ENCODE measurements at regions not wholly inside any gene's neighbourhood (a gene's known extent, or its start where the extent isn't known, plus 50 kb on each side); places are given as distances from the start of the nearest gene placed in this dataset.

DNA sequence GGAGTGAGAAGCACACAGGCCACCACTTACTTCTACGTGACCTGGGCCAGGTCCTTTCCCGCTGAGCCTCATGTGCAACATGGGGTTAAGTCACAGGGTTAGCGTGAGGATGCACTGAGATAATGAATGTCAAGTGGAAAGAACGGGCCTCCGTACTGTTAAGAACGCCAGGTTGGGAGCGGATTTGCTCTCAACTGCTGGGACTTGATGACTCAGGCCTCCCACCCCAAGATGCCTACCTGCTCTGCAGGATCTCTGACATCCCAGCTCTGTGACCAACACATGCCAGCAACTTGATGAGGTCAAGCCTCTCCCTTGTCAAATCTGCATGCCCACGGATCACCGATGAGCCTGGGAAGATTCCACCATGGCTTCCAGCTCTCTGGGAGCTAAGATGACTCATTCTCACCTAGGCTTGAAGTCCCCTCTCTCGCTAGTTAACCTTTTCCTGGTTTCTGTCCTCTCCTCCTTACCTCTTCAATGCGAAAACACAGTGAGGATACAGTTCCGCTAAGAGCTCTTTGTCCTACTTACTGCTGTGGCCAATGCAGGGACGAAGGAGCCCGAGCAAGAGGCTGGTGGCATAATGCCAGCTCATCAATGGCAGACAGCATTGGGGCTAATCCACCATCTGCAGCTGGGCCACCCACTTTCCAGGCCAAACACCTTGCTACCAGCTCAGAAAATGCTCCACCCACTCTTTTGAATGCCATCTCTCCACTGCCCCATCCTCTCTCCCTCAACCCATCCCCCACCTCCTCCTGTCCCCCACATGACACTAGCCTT lies 67.6 kb downstream of the PJA1 start:
- TF ChIP-seq CTCF (IDR thresholded peaks at IDR 0.05) (no peak), NFIC (IDR thresholded peaks at IDR 0.05; ENCODE audit: borderline replicate concordance) (no peak), RAD21 (IDR thresholded peaks at IDR 0.05; ENCODE audit: low read length) (no peak), GATA2 (CRISPR knock-in tag; IDR thresholded peaks at IDR 0.05) (no peak), GABPA (IDR thresholded peaks at IDR 0.05; ENCODE audit: low read depth) (no peak), MAX (IDR thresholded peaks at IDR 0.05; ENCODE audit: low read depth) (no peak), EP300 (IDR thresholded peaks at IDR 0.05; ENCODE audit: borderline replicate concordance in 1 of 2, low read depth in 1 of 2, low read length in 1 of 2) (no peak), SIN3A (IDR thresholded peaks at IDR 0.05; ENCODE audit: borderline replicate concordance, low read depth, low read length) (no peak), POLR2AphosphoS5 (IDR thresholded peaks at IDR 0.05; ENCODE audit: low read depth, low read length) (no peak), FOXJ3 (CRISPR knock-in tag; IDR thresholded peaks at IDR 0.05) (no peak), MXI1 (IDR thresholded peaks at IDR 0.05; ENCODE audit: low read depth, low read length) (no peak), EZH2phosphoT487 (IDR thresholded peaks at IDR 0.05; ENCODE audit: borderline replicate concordance, low read depth) (no peak), TEAD4 (IDR thresholded peaks at IDR 0.05; ENCODE audit: borderline replicate concordance, insufficient read depth) (no peak)
- TF ChIP-seq, protein P1, sequence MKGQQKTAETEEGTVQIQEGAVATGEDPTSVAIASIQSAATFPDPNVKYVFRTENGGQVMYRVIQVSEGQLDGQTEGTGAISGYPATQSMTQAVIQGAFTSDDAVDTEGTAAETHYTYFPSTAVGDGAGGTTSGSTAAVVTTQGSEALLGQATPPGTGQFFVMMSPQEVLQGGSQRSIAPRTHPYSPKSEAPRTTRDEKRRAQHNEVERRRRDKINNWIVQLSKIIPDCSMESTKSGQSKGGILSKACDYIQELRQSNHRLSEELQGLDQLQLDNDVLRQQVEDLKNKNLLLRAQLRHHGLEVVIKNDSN (IDR thresholded peaks at IDR 0.05; ENCODE audit: borderline replicate concordance, low read depth) = no peak

All from SK-N-SH (cell line).